ENCODE measurements at regions not wholly inside any gene's neighbourhood (a gene's known extent, or its start where the extent isn't known, plus 50 kb on each side); places are given as distances from the start of the nearest gene placed in this dataset.

DNA sequence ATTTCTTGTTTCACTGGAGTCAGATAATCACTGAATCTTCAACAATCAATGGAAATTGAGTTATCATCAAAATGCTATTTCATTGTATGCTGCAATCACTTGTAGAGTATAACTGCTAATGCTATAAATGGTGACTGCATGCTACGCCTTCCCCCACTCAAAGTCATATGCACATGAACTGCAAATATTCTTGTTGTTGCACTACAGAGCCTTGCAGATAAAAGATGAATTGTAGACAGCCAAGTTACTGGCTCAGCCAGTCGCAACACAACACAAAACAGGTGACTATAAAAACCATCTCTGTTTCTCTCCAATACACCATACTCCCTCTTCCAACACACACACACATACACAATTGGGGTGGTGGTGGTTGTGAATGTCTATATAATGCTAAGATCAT lies 171.0 kb upstream of the HMGA2 start:
- Mint-ChIP-seq H3K4me1 (no peaks in the 10 kb centered on the region), H3K27me3 (no peaks in the 10 kb centered on the region), H3K36me3 (no peaks in the 10 kb centered on the region), H3K9me3 (peaks cover under 1% of the 10 kb centered on the region), H3K27ac (no peak overlapping the region), H3K4me3 (no peak overlapping the region)
- DNase-seq (ENCODE audit: low spot score in 2 of 2) (no peak), ATAC-seq (ENCODE audit: low read depth) (no peak)

DNA sequence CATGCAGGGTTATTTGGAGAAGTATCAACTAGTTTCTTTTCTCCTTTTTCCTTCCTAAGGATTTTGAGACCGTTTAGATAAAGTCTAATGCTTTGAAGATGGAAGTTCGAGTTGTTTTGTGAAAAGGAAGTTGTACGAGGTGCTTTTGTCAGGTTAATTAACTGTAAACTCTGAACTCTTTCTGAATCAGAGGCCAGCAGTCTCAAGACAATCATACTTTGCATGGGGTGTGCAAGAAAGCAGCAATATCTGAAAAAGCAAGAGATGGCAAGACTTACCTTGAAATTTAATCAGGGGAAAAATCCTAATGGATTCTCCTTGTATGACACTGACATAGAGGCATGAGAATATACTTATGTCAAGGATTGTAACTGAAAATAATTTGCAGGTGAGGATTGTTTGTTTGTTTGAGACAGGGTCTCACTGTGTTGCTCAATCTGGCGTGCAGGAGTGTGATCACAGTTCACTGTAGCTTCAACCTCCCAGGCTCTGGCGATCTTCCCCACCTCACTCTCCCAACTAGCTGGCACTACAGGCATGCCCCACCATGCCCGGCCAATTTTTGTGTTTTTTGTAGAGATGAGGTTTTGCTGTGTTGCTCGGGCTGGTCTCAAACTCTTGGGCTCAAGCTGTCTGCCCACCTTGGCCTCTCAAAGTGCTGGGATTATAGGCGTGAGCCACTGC lies 170.2 kb upstream of the HMGA2 start:
- ATAC-seq (ENCODE audit: low read depth) (no peak), DNase-seq (ENCODE audit: low spot score in 2 of 2) (no peak)
- no peak overlapping the region for H3K27ac Mint-ChIP-seq
- peaks cover 3% of the 10 kb centered on the region for H3K9me3 Mint-ChIP-seq
- H3K4me1 Mint-ChIP-seq = no peaks in the 10 kb centered on the region
- H3K27me3 Mint-ChIP-seq = peaks cover 1% of the 10 kb centered on the region
- no peak overlapping the region for H3K4me3 Mint-ChIP-seq
- H3K36me3 Mint-ChIP-seq = no peaks in the 10 kb centered on the region

DNA sequence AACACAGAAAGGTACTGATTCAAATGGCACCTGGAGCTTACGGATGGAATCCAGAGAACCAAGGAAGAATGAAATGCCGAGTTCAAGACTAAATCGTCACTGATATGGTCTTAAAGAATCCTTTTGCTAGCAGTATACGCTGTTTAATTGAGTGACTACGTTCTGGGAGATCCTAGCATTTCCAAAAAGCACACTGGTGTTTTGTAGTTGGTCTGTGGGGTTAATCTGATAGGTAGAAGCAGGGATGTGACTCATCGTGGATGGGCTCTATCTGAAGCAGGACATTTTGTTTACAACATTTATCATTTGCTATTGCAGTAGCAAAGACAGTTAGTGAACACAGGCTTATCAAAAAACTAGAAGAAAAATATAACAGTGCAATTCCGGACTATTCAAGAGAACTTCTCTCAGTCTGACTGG lies 169.2 kb upstream of the HMGA2 start:
- H3K4me3 Mint-ChIP-seq = no peak overlapping the region
- H3K36me3 Mint-ChIP-seq = no peaks in the 10 kb centered on the region
- DNase-seq (ENCODE audit: low spot score in 2 of 2) (no peak), ATAC-seq (ENCODE audit: low read depth) (no peak)
- peaks cover 7% of the 10 kb centered on the region for H3K9me3 Mint-ChIP-seq
- no peak overlapping the region for H3K27ac Mint-ChIP-seq
- H3K27me3 Mint-ChIP-seq = peaks cover 3% of the 10 kb centered on the region
- H3K4me1 Mint-ChIP-seq = no peaks in the 10 kb centered on the region

DNA sequence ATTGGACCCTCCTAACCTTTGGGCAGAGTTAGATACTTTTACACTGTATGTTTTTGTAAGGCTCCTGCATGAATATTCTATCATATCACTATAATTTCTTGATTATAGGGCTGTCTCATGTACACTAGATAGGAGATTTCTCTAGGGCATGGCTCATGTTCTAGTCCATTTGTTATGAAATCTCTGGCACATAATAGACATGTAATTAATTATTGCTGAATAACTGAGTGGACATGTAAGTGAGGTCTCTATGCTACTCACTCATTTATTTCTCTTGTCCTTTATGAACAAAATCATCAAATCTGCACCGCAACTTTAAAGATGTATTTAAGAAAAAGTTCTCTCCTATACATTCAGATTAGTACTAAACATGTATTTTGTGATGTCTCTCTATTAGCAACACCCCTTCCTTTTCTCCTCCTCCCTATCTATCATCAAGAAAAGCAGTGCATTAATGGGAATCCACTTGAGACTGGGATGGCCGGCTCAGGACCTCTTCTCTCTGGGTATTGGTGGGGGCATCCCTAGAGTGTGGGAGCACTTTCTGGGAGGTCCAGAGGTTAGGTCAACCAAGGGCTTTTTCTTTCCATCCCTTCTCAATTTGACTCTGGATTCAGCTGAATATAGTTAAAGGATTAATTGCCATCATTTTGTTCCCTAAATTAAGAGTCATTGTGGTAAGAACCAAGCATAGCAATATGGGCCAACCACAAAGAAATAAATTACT lies 168.0 kb upstream of the HMGA2 start:
- no peak for DNase-seq (ENCODE audit: low spot score in 2 of 2)
- Mint-ChIP-seq H3K4me3 (no peak overlapping the region), H3K9me3 (peaks cover 7% of the 10 kb centered on the region), H3K36me3 (no peaks in the 10 kb centered on the region), H3K27ac (no peak overlapping the region), H3K4me1 (no peaks in the 10 kb centered on the region), H3K27me3 (peaks cover 3% of the 10 kb centered on the region)
- ATAC-seq (ENCODE audit: low read depth) = no peak

DNA sequence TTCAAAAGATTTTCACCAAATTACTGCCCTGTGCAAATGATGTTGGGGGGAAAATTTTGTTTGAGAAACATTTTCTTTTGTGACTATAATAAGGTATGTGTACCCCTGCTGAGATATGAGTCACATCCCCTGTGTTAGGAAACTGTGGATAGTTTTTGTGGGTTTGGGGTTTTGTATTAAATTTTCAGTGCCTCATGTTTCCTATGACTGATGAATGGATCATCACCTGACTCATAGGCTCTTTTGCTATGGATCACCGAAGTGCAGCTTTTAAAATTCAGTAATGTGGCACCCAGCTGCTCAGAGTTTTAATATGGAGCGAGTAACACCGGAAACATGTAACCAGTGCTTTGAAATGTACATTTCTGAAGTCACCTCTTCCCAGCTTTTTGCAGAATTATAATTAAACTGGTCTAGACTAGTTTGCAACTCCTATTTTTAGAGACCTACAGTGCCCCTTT lies 167.4 kb upstream of the HMGA2 start:
- H3K4me1 Mint-ChIP-seq = no peaks in the 10 kb centered on the region
- H3K27me3 Mint-ChIP-seq = peaks cover 3% of the 10 kb centered on the region
- DNase-seq (ENCODE audit: low spot score in 2 of 2) (no peak), ATAC-seq (ENCODE audit: low read depth) (no peak)
- no peak overlapping the region for H3K27ac Mint-ChIP-seq
- peaks cover 7% of the 10 kb centered on the region for H3K9me3 Mint-ChIP-seq
- no peaks in the 10 kb centered on the region for H3K36me3 Mint-ChIP-seq
- no peak overlapping the region for H3K4me3 Mint-ChIP-seq

DNA sequence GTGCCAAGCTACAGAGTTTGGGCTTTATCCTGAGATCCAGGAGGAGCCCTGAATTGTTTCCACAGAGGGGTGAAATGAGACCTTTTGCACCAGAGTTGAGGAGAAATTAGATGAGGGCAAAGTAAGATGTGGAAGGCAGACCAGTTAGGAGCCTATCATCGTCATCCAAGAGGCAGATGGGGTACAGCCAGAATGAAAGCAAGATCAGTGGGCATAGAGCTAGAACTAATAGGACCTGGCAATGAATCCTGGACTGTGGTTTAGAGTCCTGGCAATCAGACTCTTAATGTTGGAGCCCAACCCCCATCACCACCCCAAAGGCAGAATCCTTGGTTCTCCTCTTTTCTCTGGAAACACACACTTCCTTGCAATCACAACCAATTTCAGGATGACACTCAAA lies 166.6 kb upstream of the HMGA2 start:
- Mint-ChIP-seq H3K4me1 (no peaks in the 10 kb centered on the region), H3K9me3 (peaks cover 7% of the 10 kb centered on the region), H3K27ac (no peak overlapping the region), H3K27me3 (peaks cover 3% of the 10 kb centered on the region), H3K36me3 (no peaks in the 10 kb centered on the region), H3K4me3 (no peak overlapping the region)
- ATAC-seq (ENCODE audit: low read depth) = no peak
- DNase-seq (ENCODE audit: low spot score in 2 of 2) = no peak

DNA sequence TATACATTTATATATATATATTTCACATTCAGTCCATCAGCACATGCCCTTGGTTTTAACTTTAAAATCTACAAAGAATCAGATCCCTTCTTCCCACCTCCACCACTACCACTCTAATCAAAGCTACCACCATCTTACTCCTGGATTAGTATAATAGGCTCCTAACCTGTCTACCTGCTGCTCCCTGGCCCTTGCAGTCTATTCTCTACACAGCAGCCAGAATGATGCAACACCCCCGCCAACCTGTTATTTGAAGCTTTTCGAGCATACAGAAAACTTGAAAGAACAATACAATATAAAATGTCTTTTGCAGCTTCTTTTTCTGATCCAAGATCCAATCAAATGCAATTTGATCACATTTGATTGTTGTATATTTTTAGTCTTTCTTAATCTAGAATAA lies 165.9 kb upstream of the HMGA2 start:
- Mint-ChIP-seq H3K36me3 (no peaks in the 10 kb centered on the region), H3K27ac (no peak overlapping the region), H3K4me1 (no peaks in the 10 kb centered on the region), H3K27me3 (peaks cover 3% of the 10 kb centered on the region), H3K9me3 (peaks cover 7% of the 10 kb centered on the region), H3K4me3 (no peak overlapping the region)
- no peak for ATAC-seq (ENCODE audit: low read depth)
- DNase-seq (ENCODE audit: low spot score in 2 of 2) = no peak

DNA sequence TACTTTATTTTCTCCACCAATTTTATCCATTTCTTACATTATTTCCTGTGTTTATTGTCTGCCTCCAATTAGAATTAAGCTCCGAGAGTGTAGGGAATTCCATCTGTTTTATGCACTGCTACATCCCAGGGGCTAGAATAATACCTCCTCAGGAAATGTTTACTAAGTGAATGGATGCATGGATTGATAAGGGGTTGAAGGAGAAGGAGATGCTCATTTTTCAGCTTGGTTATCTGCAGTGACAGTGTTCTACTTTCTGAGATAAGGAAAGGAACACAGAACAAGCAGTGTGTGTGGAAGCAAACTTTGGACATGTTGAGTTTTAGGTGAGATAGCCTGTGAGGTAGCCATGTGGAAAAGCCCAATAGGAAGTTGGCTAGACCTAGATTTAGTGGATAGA lies 164.6 kb upstream of the HMGA2 start:
- H3K4me3 Mint-ChIP-seq = no peak overlapping the region
- H3K9me3 Mint-ChIP-seq = peaks cover 12% of the 10 kb centered on the region
- H3K27me3 Mint-ChIP-seq = peaks cover 3% of the 10 kb centered on the region
- ATAC-seq (ENCODE audit: low read depth) = no peak
- DNase-seq (ENCODE audit: low spot score in 2 of 2) = no peak
- no peak overlapping the region for H3K27ac Mint-ChIP-seq
- no peaks in the 10 kb centered on the region for H3K4me1 Mint-ChIP-seq
- no peaks in the 10 kb centered on the region for H3K36me3 Mint-ChIP-seq

DNA sequence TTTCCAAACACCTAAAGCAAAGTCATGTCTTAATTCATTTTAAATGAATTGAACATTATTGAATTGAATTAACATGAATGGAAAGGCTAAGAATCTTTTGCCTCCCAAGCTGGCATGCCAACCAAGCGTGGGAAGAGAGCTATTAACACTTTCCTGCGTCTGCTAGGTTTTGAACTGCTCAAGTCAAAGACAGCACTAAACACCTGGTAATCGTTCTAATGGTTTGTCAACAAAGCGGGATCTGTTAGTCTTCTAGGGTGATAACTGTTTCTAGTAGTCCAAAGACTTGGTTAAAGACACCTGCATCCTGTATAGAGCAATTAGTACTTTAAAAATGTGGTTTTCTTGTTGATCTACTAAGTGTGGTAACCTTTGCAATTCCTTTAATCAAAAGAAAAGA lies 164.2 kb upstream of the HMGA2 start:
- no peaks in the 10 kb centered on the region for H3K4me1 Mint-ChIP-seq
- DNase-seq (ENCODE audit: low spot score in 2 of 2) (no peak), ATAC-seq (ENCODE audit: low read depth) (no peak)
- H3K27me3 Mint-ChIP-seq = peaks cover 3% of the 10 kb centered on the region
- no peak overlapping the region for H3K4me3 Mint-ChIP-seq
- H3K9me3 Mint-ChIP-seq = peaks cover 16% of the 10 kb centered on the region
- H3K27ac Mint-ChIP-seq = no peak overlapping the region
- H3K36me3 Mint-ChIP-seq = no peaks in the 10 kb centered on the region

DNA sequence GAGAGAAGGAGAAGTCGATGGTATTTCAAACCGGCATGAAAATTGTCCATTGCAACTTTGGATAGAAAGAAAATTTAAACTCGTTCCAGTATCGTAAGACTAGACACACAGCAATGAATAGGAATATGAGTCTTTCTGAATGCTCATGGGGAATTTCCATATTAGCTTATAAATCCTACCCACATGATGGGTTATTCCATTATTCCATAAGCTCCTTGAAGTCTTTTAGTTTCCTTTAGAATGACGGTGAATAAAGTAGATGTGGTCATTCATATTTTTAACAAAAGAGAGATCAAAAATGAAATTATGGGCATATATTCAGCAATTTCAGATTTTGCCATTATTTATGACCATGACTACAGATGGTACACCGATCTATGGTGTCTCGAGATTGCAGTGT lies 163.4 kb upstream of the HMGA2 start:
- Mint-ChIP-seq H3K36me3 (no peaks in the 10 kb centered on the region), H3K9me3 (peaks cover 16% of the 10 kb centered on the region), H3K27me3 (peaks cover 3% of the 10 kb centered on the region), H3K4me3 (no peak overlapping the region), H3K4me1 (no peaks in the 10 kb centered on the region), H3K27ac (no peak overlapping the region)
- ATAC-seq (ENCODE audit: low read depth) (no peak), DNase-seq (ENCODE audit: low spot score in 2 of 2) (no peak)

DNA sequence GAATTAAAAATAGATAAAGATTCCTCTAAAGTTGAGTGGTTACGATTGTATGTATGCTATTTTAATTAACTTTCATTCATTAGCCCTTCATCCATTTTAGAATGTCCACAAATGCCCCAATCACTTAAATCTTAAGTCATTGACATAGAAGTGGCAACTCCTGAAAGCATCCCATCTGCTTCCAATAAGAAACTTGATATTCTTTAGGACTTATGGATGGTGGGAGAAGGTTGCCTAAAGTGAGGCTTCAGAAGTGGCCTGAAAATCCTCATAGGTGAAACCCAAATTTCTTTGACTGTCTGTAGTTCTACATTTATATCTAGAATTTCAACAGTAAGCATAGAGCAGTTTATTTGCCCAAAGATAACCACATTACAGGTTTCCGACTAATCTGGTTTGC lies 161.7 kb upstream of the HMGA2 start:
- no peaks in the 10 kb centered on the region for H3K36me3 Mint-ChIP-seq
- H3K9me3 Mint-ChIP-seq = peaks cover 16% of the 10 kb centered on the region
- H3K27ac Mint-ChIP-seq = no peak overlapping the region
- ATAC-seq (ENCODE audit: low read depth) = no peak
- H3K4me3 Mint-ChIP-seq = no peak overlapping the region
- no peaks in the 10 kb centered on the region for H3K4me1 Mint-ChIP-seq
- peaks cover 3% of the 10 kb centered on the region for H3K27me3 Mint-ChIP-seq
- no peak for DNase-seq (ENCODE audit: low spot score in 2 of 2)

DNA sequence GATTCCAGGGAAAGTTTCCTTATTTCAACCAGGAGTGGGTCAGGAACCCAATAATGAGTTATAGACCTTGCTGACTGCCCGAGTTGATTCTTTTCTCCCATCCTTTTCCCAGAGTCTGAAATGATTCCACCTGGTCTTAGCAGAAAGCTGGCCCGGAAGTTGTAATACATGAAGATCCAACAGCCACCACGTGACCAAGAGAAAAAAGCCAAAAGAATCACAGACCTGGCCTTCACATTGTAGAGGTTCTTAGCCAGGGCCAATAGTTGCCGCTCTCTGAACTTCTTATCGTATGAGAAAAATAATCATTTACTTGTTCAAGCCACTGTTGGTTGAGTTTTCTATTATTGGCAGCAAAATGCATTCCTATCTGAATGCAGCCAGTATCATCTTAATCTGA lies 161.2 kb upstream of the HMGA2 start:
- no peak for ATAC-seq (ENCODE audit: low read depth)
- H3K9me3 Mint-ChIP-seq = peaks cover 16% of the 10 kb centered on the region
- peaks cover 3% of the 10 kb centered on the region for H3K27me3 Mint-ChIP-seq

DNA sequence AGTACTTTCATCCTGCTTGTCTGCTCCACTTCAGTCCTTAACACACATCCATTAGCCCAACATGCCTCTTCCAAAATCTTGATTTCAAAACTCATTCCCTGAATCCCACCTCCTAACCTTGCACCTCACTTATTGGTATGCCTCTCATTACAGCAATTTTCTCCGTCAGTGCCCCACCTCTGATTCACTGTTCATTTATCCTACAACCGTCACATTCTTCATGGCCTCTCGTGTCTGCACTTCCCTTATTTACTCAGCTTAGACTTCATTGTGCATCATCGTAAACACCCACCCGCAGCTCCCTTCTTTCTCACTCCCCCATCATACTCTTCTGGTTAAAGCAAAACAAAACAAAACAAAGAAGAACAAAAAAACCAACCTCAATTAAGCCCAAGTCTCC lies 160.6 kb upstream of the HMGA2 start:
- DNase-seq (ENCODE audit: low spot score in 2 of 2) = no peak
- peaks cover 3% of the 10 kb centered on the region for H3K27me3 Mint-ChIP-seq
- peaks cover 14% of the 10 kb centered on the region for H3K9me3 Mint-ChIP-seq
- H3K36me3 Mint-ChIP-seq = no peaks in the 10 kb centered on the region
- no peaks in the 10 kb centered on the region for H3K4me1 Mint-ChIP-seq
- no peak overlapping the region for H3K27ac Mint-ChIP-seq
- no peak for ATAC-seq (ENCODE audit: low read depth)
- no peak overlapping the region for H3K4me3 Mint-ChIP-seq

More for the DNA sequence above, 161.2 kb upstream of the HMGA2 start:
- no peak overlapping the region for H3K4me3 Mint-ChIP-seq
- DNase-seq (ENCODE audit: low spot score in 2 of 2) = no peak
- no peaks in the 10 kb centered on the region for H3K36me3 Mint-ChIP-seq
- H3K4me1 Mint-ChIP-seq = no peaks in the 10 kb centered on the region
- no peak overlapping the region for H3K27ac Mint-ChIP-seq

DNA sequence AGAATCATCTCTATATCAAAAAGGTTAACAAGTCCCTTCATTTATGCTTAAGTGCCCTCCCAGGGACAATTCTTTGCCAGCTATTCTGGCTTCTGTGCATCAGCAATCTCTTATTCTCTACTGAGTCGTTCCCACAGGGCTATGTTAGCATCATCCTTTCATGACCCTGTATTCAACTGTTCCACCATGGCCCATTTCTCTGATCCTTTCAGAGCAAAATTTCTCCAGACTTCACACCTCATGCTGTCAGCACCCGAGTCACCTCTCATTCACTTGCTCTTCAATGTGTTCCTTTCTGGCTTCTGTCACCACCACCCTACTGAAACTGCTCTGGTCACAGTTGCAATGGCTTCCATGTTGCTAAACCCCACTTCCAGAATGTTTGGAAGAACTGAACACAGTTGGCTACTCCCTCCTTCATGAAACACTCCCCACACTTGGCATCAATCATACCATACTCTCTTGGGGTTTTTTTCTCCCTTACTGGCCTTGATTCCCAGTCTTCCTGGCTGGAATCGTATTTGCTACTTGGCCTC lies 159.5 kb upstream of the HMGA2 start:
- no peak for ATAC-seq (ENCODE audit: low read depth)
- H3K27me3 Mint-ChIP-seq = peaks cover 3% of the 10 kb centered on the region
- no peaks in the 10 kb centered on the region for H3K4me1 Mint-ChIP-seq
- no peak overlapping the region for H3K27ac Mint-ChIP-seq
- H3K36me3 Mint-ChIP-seq = no peaks in the 10 kb centered on the region
- no peak for DNase-seq (ENCODE audit: low spot score in 2 of 2)
- H3K4me3 Mint-ChIP-seq = no peak overlapping the region
- H3K9me3 Mint-ChIP-seq = peaks cover 11% of the 10 kb centered on the region

All from memory B cell (primary cell).